A673 (cell line): ENCODE measurements at regions not wholly inside any gene's neighbourhood (a gene's known extent, or its start where the extent isn't known, plus 50 kb on each side); places are given as distances from the start of the nearest gene placed in this dataset.

Source experiments
- EZH2 ChIP-seq: fragments of 200-600 bp; sonication (generic); IDR thresholded peaks from 2 replicates; pipeline ENCODE4 v1.6.1; 2017; ENCODE audit warnings: borderline replicate concordance, low read depth, mild to moderate bottlenecking, mixed read lengths, antibody characterized with exemption, low read length; ENCODE audit not compliant: poor library complexity, severe bottlenecking
- TF ChIP-seq, protein P1 (sequence below): fragments of 300-800, 200-600 bp; sonication (generic); conservative IDR thresholded peaks from 2 replicates; pipeline ENCODE4 v1.5.1; 2017; ENCODE audit warnings: low read depth, mild to moderate bottlenecking, antibody characterized with exemption, low read length, moderate library complexity, mixed read lengths

DNA sequence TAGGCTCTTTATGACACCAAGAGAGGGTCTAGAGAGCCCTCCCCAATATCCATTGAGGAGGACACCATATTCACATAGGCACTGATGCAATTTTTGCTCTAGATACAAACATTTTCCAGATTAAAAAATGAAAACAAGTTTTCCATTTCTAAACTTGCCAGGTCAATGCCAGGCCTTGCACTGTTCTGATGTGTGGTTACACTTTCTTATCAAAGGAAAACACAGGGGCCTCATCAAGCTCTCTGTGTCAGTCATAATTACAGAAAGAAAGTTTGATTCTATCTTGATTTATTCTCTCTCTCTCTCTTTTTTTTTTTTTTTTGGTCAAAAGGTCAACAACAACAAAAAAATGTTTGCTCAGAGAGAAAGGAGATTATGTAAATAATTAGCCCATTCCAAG lies 80.2 kb upstream of the ACSL4 start:
- TF ChIP-seq, protein P1, sequence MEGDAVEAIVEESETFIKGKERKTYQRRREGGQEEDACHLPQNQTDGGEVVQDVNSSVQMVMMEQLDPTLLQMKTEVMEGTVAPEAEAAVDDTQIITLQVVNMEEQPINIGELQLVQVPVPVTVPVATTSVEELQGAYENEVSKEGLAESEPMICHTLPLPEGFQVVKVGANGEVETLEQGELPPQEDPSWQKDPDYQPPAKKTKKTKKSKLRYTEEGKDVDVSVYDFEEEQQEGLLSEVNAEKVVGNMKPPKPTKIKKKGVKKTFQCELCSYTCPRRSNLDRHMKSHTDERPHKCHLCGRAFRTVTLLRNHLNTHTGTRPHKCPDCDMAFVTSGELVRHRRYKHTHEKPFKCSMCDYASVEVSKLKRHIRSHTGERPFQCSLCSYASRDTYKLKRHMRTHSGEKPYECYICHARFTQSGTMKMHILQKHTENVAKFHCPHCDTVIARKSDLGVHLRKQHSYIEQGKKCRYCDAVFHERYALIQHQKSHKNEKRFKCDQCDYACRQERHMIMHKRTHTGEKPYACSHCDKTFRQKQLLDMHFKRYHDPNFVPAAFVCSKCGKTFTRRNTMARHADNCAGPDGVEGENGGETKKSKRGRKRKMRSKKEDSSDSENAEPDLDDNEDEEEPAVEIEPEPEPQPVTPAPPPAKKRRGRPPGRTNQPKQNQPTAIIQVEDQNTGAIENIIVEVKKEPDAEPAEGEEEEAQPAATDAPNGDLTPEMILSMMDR = no peak
- TF ChIP-seq EZH2 = no peak
